ENCODE measurements at regions not wholly inside any gene's neighbourhood (a gene's known extent, or its start where the extent isn't known, plus 50 kb on each side); places are given as distances from the start of the nearest gene placed in this dataset.

DNA sequence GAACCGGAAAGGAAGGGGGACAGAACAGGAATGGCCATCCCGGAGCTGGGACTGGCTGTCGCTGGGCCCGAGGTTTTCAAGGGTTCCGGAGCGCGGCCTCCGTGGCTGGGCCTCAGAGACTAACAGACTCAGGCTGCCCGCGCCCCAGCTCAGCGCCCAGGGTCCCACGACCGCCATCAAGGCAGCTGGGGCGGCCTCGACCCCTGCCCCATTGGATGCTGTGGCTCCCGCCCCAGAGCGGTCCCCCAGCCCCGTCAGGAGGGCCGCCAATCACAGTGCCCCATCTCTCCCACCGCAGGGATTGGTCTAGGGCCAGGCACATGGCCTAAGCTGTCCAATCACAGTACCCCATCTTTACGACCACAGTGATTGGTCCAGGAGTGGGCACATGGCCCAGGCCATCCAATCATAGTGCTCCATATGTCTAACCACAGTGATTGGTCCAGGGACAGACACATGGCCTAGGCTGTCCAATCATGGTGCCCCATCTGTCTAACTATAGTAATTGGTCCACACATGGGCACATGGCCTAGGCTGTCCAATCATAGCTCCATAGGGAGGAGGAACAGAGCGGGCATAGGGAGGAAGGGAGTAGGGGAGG, 105.3 kb upstream of the NKX1-1 start:
- DNase-seq (ENCODE audit: low read depth), result no peak

DNA sequence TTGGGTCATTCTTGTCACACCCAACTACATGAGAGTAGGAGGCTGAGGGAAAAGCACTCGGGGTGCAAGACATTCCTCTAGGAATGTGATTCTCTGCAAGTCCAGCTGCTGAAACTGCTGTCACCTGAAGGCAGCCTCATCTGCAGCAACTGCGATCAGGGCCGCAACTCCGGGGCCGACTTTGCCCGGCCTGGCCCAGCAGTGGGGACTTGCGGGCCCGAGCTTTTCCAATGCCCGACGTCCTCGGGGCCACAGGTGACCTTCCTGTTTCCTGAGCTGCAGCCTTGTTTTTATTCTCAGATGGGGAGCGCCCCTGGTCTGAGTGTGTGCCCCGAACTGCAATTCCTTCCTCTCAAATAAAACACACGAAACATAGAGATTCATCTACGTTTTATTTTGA, 104.7 kb upstream of the NKX1-1 start:
- DNase-seq (ENCODE audit: low read depth), result no peak

DNA sequence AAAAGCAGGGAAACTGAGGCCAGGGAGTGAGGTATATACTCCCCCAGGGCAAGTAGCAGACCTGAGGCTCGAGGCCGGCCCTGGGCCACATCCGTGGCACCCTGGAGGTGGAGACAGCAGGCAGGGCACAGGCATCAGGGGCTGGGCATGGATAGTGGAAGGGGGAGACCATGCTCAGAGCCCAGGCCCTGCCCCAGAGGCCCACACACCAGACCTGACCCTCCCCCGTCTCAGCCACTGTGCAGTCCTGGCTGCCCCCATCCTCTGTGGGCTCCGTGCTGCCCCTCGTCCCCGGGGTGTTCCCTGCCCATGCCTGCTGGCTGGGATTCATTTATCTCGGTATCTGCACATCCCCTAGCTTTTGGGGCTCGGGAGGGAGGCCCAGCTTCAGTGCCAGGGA, 103.1 kb upstream of the NKX1-1 start:
- DNase-seq (ENCODE audit: low read depth), result no peak

DNA sequence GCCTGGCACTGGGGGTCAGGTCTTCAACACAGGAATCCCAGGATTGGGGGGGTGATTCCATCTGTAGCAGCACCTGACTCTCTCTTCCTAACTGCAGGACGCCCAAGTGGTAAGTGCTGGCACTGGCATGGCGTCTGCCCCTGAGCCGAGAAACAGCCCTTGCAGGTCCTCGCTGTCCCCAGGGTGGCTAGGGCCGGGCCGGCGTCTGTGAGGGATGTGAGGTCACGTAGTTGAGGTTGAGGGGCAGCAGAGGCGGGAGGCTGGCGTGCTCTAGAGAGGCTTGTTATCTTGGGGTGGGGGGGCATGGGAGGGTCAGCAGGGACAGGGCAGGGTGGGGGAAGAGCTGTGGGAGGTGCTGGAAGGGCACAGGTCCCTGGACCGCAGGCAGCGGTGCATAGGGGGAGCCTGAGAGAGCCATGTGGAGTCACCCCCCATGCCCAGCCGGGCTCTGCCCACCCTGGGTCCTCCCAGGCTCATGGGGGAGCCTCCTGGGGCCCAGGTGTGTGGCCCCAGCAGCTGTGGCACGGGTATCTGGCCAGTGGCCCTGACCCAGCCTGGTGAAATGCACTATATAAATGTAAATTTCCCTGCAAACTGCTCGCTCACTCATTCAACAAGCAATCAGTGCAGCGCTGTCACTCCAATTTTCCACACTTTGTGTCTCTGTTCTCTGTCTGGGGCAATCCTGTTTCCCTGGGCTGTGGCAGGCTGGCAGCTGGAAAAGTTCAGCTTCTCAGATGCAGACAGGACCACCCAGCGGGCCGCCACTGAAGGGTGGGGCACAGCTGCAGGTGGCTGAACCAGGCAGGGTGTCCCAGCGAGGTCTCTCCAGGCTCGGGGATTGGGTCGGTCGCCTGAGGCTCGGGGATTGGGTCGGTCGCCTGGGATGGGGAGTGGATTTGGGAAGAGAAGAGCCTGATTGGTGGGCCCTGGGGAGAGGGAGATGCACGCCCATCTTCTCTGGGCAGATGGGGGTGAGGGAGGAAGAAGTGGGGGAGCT, 102.2 kb upstream of the NKX1-1 start:
- no peak for DNase-seq (ENCODE audit: low read depth)

DNA sequence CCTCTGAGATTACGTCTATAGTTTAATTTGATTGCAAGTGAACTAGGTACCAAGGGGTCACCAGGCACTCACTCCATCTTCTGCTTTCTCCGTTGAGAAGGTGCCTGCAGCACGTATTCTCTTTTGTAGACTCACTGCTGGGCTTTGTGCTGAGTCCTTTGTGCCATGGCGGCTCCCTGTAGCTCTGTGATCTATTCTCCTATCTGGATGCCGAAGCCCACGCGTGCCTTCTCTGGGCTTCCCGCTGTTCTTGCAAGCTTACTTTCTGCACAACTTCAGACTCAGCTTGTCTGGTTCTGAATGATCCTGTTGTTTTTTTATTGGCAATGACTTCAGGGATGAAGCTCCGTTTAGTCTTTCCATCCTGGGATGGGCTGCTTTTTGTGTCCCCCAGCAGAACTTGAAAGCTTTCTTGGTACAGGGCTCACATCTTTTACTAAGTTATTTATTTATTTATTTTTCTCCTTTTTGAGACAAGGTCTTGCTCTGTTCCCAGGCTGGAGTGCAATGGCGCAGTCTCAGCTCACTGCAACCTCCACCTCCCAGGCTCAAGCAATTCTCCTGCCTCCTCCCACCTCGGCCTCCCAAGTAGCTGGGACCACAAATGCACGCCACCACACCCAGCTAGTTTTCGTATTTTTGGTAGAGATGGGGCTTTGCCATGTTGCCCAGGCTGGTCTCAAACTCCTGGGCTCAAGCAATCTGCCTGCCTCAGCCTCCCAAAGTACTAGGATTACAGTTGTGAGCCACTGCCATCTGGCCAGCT, 100.9 kb upstream of the NKX1-1 start:
- DNase-seq (ENCODE audit: low read depth), result no peak

DNA sequence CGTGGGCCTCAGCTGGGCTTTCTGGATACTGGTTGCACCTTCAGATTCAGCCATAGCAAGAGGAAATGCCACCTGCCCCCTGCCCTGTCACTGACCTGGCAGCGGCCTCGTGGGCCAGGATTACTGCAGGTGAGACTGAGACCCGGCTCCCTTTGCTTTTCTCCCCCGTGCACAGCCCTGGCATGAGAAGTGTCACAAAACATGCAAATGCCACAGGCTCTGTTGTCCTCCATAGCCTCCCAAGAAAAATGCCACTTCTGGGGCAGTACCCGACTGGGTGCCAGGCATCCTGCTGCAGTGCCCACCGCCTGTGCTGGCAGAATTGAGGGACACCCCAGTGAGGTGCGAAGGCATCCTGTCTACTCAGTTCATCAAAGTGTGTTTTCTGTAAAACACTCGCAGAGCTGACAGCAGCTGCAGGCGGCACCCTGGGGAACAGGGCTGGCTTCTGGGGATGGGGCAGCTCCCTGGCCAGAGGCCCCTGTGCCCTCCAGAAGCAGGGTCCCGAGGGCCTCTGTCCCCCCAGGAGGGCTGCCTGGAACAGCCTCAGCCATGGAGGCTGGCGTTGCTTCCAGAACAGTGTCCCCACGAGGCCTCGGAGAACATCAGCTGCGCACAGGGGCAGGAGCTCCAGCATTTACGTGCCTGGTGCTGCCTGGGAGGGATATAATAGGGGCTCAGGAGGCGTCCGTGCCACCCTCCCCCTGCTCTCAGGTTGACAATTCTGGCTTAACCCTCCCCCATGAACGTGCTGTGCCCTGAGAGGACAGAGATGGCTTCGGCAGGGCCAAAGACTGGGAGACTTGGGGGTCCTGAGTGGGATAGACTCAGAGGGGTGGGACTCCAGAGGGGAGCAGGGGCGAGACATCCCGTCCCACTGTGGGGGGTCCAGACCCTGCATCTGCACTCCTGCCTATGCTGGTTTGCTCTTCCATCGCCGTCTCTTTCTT, 99.5 kb upstream of the NKX1-1 start:
- DNase-seq (ENCODE audit: low read depth), result no peak

DNA sequence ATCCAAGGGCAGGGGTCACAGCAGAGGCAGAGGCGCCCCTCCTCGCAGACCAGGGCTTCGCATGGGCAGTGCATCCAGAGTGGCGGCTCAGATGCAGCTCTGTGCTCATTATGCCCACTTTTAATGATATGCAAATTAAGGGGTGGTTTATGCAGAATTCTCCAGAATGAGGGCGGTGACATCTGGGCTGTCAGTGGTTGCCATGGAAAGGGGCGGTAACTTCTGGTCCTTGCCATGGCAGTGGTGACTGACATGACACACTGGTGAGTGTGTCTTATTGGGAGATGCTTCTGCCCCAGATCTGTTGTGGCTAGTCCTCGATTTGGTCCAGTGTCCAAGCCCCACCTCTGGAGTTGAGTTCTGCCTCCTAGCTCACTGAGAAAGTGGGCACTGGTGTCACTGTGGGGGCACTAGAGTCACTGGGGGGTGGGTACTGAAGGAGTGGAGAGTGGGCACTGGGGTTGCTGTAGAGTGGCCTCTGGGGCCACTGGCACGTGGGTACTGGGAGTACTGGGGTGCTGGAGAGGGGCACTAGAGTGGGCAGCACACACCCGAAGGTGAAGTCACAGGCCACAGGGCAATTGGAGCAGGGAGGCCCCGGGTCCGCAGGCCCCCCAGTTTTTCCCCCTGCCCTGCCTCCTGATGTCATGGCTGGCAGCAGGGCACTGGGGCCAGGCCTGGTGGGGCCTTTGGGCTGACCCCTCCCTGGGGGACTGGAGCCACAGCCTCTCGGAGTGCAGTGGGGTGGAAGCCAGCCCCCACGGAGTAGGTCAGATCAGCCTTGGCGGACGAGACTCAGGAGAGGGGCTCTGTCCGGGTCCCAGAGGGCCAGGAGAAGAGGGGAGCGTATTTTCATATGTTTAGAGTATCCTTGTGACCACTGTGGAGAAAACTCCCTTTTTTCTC, 98.6 kb upstream of the NKX1-1 start:
- DNase-seq (ENCODE audit: low read depth), result no peak

DNA sequence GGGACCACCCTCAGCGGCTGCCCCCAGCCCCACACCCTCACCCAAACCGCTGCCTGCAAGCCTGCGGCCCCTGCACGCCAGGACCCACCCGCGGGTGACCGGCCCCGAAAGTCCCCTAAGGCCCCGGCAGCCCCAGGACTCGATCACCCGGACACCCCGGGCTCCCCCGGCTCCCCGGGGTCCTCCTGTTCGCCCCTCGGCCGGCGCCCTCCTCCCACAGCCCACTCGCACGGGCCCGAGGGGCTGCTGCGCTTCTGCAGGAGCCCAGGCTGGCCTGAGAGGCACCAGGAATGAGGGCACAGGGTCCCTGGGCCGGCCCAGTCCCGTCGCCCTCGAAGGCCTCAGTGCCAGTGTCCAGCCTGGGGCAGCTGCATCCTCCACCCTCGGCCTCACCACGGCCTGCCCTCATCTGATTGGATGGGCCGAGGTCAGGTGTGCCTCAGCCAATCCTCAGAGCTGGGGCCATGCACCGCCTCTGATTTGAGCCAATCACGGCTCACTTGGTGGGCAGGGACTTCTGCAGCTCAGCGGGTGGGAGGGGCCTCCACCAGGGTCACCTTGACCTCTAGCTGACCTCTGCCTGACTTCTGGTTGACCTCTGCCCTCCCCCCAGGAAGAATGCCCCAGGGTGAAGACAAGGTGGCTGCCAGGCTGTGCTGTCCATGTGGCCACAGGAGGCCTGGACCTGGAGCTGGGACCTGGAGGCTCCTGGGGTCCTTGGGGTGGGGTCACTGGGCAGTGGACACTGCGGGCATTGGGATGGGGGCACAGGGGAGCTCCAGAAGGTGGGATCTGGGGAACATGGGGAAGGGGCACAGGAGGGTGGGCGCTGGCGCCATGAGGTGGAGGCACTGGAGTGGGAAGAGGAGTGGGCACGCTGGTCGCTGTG, 97.6 kb upstream of the NKX1-1 start:
- no peak for DNase-seq (ENCODE audit: low read depth)

DNA sequence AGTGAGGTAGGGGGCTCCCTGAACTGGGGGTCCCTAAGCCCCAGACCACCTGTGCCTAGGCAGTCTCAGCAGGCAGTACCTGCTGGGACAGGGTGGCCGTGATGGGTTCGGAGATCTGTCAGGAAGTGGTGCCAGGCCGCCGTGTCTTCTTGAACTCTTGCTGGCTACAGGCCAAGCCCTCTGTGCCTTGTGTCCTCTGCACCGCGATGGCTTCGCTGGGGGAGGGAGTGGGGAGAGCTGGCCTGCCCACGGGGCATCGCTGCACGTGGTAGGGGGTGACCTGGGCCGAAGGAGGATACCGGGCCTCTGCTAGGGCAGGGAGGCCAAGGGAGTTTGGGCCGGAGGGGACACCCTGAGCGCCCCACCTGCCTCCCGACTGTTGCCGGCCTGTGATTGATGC, 96.7 kb upstream of the NKX1-1 start:
- no peak for DNase-seq (ENCODE audit: low read depth)

DNA sequence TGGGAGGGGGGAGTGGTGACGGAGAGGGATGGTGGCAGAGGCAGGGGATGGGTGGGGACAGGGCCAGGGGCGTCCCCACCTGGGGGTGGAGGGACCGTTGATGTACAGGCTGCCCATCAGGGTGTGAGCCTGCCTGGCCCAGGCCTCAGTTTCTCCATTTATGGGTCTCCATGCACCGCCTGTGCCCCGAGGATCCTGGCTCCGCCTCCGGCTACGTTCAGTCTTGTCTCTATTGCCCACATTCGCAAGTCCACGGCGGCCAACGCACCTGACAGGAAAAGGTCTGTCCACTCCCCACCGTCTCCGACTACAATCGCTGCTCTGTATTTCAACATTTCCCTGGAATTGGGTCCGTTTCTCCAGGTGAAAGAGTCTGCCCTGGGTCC, 96.3 kb upstream of the NKX1-1 start:
- DNase-seq (ENCODE audit: low read depth), result no peak

DNA sequence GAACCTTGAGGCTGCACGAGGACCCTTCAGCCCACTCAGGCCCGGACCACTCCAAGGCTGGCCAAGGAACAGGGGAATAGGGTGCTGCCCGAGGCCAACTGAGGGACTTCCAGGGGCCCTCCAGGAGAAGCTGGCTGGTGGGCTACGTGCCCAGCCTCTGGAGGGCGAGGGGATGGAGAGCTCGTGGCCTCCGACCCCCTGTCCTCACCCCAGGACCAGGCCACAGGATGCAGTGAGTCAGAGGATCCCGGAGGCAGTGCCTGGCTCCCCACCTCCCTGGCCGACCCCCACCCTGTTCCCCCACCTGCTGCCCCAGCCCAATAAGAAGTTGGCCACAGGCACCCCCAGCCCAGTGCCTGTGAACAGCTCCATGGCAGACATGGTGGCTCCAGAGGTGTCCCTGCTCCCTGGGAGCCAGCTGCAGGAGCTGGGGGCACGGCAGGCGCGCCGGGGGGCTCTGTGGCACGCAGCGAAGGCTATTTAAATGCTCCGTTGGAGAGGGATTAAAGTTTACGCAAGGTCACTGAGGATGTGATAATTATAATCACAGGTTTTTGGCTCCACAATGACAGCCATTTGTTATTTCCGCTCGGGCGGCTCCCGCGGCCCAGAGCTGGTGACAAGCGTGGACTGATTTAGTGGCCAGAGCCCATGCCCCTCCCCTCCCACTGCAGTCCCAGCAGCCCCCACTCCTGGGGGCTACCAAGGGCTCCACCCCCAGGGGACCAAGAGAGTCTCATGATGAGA, 95.7 kb upstream of the NKX1-1 start:
- no peak for DNase-seq (ENCODE audit: low read depth)

DNA sequence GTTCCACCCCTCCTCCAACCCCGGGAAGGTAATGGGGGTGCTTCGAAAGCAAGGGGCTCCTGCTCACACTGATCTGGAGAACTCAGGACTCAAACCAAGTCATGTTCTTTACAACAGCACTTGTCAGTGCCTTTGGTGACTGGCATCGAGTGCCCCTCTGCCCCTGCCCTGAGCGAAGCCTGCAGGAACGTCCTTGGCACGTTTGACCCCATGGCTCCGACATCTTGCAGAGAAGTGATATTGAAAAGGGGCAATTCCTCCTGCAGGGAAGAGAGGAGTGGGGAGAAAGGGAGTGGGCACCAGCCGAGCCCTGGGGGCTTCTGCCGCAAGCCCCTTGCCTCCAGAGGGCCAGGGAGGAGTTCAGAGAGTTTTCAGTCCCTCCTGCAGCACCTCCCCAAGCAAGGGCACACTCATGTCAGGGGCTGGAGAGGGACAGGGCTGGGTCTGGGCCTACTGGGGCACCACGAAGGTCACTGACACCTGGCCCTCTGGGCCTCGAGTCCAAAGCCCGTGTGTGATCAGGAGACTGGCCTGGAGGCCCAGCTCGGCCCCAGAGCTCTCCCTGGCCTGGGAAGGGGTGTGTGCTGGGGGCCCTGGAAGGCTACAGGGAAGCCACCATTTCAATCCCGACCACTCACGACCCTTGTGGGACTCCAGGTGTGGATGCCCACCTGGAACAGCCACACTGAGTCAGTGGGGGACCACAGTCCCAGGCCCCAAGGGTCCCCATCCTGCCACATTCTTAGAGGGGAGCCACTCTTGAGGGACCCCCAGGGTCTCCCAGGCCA, 94.9 kb upstream of the NKX1-1 start:
- DNase-seq (ENCODE audit: low read depth), result no peak

DNA sequence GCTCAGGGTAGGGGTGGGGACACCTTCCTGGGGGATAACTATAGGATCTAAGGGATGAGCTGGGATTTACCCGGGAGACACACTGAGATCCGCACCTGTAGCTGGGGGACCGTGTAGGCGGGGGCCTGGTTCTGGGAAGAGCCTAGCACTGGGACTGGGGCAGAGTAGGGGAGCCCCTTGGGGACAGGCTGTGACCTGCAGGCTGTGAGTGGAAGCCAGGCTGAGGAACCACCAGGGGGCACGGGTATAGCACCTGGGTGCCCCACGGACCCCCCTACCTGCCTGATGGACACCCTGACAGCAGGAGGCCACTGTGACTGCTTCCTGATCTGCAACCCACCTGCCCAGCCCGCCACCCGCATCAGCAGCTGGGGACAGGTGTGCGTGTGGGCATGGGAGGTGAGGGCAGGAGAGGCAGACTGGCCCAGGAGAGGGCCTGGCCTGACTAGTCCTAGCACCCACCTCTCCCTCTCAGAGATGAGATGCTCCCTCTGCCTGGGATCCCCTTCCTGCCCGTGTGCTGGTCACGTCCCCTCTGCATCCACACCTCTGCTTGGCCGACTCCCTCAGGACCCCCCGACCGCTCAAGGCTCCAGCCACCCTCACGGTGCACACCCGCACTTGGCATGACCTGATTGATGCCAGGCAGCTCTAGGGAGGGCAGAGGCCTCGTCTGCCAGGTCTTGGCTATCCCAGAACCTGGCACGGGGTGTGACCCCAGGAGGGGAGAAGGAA, 94.2 kb upstream of the NKX1-1 start:
- DNase-seq (ENCODE audit: low read depth), result no peak

DNA sequence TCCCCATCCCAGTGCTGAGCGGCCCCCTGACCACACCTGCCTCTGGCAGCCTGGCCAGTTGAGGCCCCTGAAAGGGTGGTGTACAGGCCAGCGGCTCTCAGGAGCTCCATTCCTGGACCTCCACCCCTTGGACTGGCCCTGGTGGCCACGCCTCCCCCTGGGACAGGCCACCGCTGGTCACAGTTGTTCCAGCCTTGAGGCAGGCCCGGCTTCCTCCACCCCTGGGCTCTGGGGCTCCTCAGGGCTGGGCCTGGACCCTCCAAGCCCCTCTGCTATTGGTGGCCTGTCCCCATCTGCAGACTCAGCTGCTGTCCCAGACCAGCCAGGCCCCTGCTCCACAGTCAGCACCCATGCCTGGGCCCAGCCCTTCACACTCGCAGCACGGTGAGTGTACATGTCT, 93.2 kb upstream of the NKX1-1 start:
- no peak for DNase-seq (ENCODE audit: low read depth)

DNA sequence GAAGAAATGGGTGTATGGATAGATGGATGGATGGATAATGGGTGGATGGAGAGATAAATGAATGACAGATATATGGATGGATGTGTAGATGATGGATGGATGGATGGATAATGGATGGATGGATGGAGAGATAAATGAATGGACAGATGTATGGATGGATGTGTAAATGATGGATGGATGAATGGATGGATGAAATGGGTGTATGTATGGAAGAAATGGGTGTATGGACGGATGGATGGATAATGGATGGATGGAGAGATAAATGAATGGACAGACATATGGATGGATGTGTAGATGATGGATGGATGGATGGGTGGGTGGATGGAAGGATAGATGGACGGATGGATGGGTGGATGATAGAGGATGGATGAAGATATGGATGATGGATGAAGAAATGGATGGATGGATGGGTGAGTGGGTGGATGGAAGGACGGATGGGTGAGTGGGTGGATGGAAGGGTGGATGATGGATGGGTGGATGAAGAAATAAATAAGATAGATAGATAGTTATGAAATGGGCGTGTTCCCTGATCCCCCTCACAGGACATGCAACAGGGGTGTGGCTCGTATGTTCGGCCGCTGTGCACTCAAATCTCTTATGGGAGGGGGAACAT, 91.1 kb upstream of the NKX1-1 start:
- DNase-seq (ENCODE audit: low read depth), result no peak

DNA sequence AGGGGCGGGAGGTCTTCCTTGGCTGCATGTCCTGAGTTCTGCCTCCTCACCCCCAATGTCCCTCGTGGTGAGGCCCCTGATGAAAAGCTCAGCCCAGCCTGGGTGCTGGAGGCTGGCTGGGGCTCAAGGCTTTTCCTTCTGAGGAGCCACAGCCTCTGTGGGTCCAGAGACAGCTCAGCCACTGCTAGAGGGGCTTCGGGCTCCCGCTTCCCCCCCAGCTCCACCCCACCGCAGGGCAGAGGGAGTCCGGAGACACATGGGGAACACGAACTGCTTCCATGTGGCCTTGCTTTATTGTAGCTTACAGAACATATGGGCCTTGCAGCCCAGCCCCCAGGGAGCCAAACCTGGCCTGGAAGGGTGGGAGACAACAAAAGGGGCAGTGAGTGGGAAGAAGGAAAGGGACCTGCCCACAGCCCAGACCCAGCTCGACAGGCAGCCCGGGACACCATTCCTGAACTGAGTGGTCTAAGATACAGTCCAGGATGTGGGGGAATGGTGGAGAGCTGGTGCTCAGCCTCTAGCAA, 89.9 kb upstream of the NKX1-1 start:
- DNase-seq (ENCODE audit: low read depth), result no peak

All from activated gamma-delta T cell treated with anti-CD3 and anti-CD28 coated beads, Interleukin-2, amount 50 U/mL, for 16 hours (primary cell).